Sigmoid colon (tissue), 6 donors: ENCODE measurements at regions not wholly inside any gene's neighbourhood (a gene's known extent, or its start where the extent isn't known, plus 50 kb on each side); places are given as distances from the start of the nearest gene placed in this dataset.

Experiments used
- DNase-seq: peaks from one replicate; pipeline ENCODE4 v3.0.0-alpha.2; 2019
- H3K27ac ChIP-seq, 4 donors: fragments of 200-600 bp; sonication (generic); one replicate each; pipeline ENCODE4 v1.5.1; 2016 to 2019; ENCODE audit warnings: mild to moderate bottlenecking in 1 of 4
- H3K27me3 ChIP-seq, 3 donors: fragments of 200-600 bp; sonication (generic); one replicate each; pipeline ENCODE4 v1.5.1; 2019; ENCODE audit warnings: mild to moderate bottlenecking in 1 of 3
- H3K36me3 ChIP-seq, 4 donors: fragments of 200-600 bp; sonication (generic); one replicate each; pipeline ENCODE4 v1.5.1; 2016 to 2019
- H3K4me1 ChIP-seq, 4 donors: fragments of 200-600 bp; sonication (generic); one replicate each; pipeline ENCODE4 v1.5.1; 2017 to 2019
- H3K4me3 ChIP-seq, 4 donors: fragments of 200-600 bp; sonication (generic); one replicate each; pipeline ENCODE4 v1.5.1; 2017 to 2019; ENCODE audit warnings: mild to moderate bottlenecking in 2 of 4, moderate library complexity in 1 of 4
- H3K9me3 ChIP-seq, 4 donors: fragments of 200-600 bp in 3 of 4; sonication (generic) in 3 of 4; one replicate each; pipeline versions ENCODE4 v1.5.1 to v1.6.1; 2013 to 2019
- EP300 ChIP-seq, 4 donors: sonication (generic); formaldehyde crosslinking; IDR thresholded peaks; one replicate each; pipeline ENCODE4 v1.6.1; 2017; ENCODE audit warnings: antibody characterized with exemption in 4 of 4
- POLR2A ChIP-seq, 2 donors: fragments of 450-650 bp; IDR thresholded peaks; one replicate each; pipeline ENCODE4 v1.6.1; 2016; ENCODE audit warnings: antibody characterized with exemption in 2 of 2, mild to moderate bottlenecking in 2 of 2, moderate library complexity in 2 of 2
- POLR2AphosphoS5 ChIP-seq, 4 donors: sonication (generic); formaldehyde crosslinking; IDR thresholded peaks; one replicate each; pipeline ENCODE4 v1.6.1; 2017; ENCODE audit warnings: antibody characterized with exemption in 4 of 4
- WGBS, 2 donors: extraction: QIAGEN DNeasy Blood & Tissue Kit; methylation state at CpG; one replicate each; pipeline ENCODE4 v1.1.7; 2013; 5-methylcytosine and 5-hydroxymethylcytosine counted together
- intact Hi-C: fragments of 100-400 bp; cut with DNase I; formaldehyde crosslinking; loops from one replicate; pipeline ENCODE4 v1.15.1; 2023
- TF ChIP-seq, protein P1 (sequence below), 4 experiments: fragments of 450-650 bp in 3 of 4; fragments of 200-600 bp in 1 of 4; IDR thresholded peaks; one replicate each; pipeline ENCODE4 v1.5.1; 2016 to 2019; ENCODE audit warnings: antibody characterized with exemption in 4 of 4, mild to moderate bottlenecking in 3 of 4, moderate library complexity in 2 of 4
- donor health status: healthy with polysubstance abuse.
- donor health status: healthy.

DNA sequence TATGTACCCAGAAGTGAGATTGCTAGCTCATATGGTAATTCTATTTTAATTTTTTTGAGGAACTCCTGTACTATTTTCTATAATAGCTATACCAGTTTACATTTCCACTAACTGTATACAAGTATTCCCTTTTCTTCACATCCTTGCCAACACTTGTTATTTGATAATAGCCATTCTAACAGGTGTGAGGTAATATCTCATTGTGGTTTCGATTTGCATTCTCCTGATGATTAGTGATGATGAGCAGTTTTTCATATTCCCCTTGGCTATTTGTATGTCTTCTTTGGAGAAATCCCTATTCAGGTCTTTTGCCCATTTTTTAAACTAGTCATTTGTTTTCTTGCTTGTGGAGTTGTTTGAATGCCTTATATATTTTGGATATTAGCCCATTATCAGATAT, 121.3 kb downstream of the BBS10 start:
- no peaks in the 10 kb centered on the region for H3K27me3 ChIP-seq
- intact Hi-C loops = no loop called here
- no peaks in the 10 kb centered on the region for H3K36me3 ChIP-seq
- H3K4me1 ChIP-seq = no peaks in the 10 kb centered on the region
- no peaks in the 10 kb centered on the region for H3K9me3 ChIP-seq
- WGBS, 2 donors = 86 to 96% methylated on average over 1 of the region's 1 CpG
- no peak for DNase-seq
- no peak overlapping the region for H3K27ac ChIP-seq
- TF ChIP-seq POLR2A (IDR thresholded peaks at IDR 0.05) = no peak
- no peak overlapping the region for H3K4me3 ChIP-seq

DNA sequence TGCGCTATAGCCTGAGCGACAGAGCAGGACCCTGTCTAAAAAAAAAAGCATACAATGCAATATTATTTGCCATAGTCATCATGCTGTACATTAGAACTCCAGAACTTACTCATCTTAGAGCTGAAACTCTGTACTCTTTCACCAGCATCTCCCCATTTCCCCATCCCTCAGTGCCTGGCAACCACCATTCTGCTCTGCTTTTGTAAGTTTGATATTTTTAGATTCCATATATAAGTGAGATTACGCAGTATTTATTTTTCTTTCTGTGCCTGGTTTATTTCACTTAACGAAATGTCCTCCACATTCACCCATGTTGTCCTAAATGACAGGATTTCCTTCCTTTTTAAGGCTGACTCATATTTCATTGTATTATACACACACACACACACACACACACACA, 121.8 kb downstream of the BBS10 start:
- DNase-seq = no peak
- Histone ChIP-seq H3K4me3 (no peak overlapping the region), H3K27ac (no peak overlapping the region), H3K9me3 (no peaks in the 10 kb centered on the region), H3K36me3 (no peaks in the 10 kb centered on the region), H3K27me3 (no peaks in the 10 kb centered on the region), H3K4me1 (no peaks in the 10 kb centered on the region)
- 76 to 81% methylated on average over 4 of the region's 4 CpGs for whole genome bisulfite sequencing, 2 donors
- TF ChIP-seq POLR2A (IDR thresholded peaks at IDR 0.05) = no peak
- TF ChIP-seq, protein P1, sequence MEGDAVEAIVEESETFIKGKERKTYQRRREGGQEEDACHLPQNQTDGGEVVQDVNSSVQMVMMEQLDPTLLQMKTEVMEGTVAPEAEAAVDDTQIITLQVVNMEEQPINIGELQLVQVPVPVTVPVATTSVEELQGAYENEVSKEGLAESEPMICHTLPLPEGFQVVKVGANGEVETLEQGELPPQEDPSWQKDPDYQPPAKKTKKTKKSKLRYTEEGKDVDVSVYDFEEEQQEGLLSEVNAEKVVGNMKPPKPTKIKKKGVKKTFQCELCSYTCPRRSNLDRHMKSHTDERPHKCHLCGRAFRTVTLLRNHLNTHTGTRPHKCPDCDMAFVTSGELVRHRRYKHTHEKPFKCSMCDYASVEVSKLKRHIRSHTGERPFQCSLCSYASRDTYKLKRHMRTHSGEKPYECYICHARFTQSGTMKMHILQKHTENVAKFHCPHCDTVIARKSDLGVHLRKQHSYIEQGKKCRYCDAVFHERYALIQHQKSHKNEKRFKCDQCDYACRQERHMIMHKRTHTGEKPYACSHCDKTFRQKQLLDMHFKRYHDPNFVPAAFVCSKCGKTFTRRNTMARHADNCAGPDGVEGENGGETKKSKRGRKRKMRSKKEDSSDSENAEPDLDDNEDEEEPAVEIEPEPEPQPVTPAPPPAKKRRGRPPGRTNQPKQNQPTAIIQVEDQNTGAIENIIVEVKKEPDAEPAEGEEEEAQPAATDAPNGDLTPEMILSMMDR (IDR thresholded peaks at IDR 0.05) = no peak
- no peak for TF ChIP-seq EP300 (IDR thresholded peaks at IDR 0.05)
- TF ChIP-seq POLR2AphosphoS5 (IDR thresholded peaks at IDR 0.05) = no peak
- intact Hi-C loops = no loop called here

DNA sequence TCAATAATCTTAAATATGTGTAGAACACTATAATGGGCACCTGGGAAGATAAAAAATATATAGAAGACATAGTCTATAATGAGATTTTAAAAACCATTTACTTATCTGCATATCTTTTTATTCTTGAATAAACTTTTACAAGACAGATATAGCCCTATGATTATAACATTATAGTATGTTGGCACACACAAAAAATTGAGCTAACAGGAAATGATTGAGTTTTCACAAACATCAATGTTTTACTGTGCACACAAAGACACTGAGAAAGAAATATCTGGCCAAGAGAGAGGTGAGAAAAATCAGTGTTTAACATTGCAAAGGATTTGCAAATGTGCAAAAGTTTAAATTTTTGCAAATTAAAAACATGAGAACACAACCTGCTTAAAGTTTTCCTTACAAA, 124.3 kb downstream of the BBS10 start:
- H3K27me3 ChIP-seq = no peaks in the 10 kb centered on the region
- TF ChIP-seq POLR2AphosphoS5 (IDR thresholded peaks at IDR 0.05) (no peak), EP300 (IDR thresholded peaks at IDR 0.05) (no peak), POLR2A (IDR thresholded peaks at IDR 0.05) (no peak)
- TF ChIP-seq, protein P1 (IDR thresholded peaks at IDR 0.05) = no peak
- no peak for DNase-seq
- intact Hi-C loops = no loop called here
- H3K36me3 ChIP-seq = no peaks in the 10 kb centered on the region
- no peaks in the 10 kb centered on the region for H3K4me1 ChIP-seq
- H3K4me3 ChIP-seq = no peak overlapping the region
- H3K9me3 ChIP-seq = no peaks in the 10 kb centered on the region
- H3K27ac ChIP-seq = no peak overlapping the region

DNA sequence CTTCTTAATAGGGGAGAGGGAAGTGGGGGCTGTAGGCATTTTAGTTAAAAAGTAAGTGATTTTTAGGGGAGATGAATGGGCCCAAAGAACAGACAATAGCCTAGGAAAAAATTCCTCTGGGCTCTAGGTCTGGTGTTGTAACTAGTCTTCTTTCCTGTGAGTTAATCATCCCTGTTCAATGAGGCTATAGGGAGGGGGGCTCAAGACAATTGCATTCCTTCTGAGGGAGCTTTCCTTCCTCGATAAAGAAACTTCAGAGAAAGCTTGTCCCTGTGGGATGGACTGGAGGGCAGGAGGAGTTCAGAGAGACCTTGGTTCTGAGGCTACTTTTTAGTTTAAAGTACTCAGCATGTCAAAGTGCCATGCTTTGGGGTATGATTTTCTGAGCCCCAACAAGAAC, 127.2 kb downstream of the BBS10 start:
- DNase-seq = no peak

DNA sequence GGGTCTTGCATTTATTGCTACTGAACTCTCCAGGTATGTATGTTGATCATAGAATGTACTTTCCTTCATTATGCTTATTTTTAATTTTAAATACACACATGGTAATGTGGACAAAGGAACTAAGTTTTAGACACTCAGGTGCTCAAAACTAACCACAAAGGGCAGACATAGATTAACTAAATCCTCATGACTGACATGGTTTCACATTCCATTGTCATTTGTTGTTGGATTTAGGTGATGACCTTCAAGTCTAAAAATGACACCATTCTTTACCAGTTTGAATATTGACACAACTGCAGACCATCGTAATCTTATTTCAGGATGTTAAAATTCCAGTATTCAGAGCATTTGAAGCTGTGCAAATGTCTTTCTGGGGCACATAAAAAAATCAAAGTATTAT, 128.4 kb downstream of the BBS10 start:
- WGBS, 2 donors = 39 to 67% methylated on average over 1 of the region's 1 CpG
- H3K4me1 ChIP-seq = no peaks in the 10 kb centered on the region
- no peaks in the 10 kb centered on the region for H3K27me3 ChIP-seq
- H3K4me3 ChIP-seq = no peak overlapping the region
- H3K36me3 ChIP-seq = no peaks in the 10 kb centered on the region
- TF ChIP-seq, protein P1 (IDR thresholded peaks at IDR 0.05) = no peak
- no peak for TF ChIP-seq POLR2A (IDR thresholded peaks at IDR 0.05)
- TF ChIP-seq POLR2AphosphoS5 (IDR thresholded peaks at IDR 0.05) = no peak
- TF ChIP-seq EP300 (IDR thresholded peaks at IDR 0.05) = no peak
- no peaks in the 10 kb centered on the region for H3K9me3 ChIP-seq
- intact Hi-C loops = no loop called here
- DNase-seq = no peak
- no peak overlapping the region for H3K27ac ChIP-seq

More for the DNA sequence above, 127.2 kb downstream of the BBS10 start:
- Histone ChIP-seq H3K4me1 (no peaks in the 10 kb centered on the region), H3K27me3 (no peaks in the 10 kb centered on the region), H3K27ac (no peak overlapping the region), H3K36me3 (no peaks in the 10 kb centered on the region), H3K9me3 (no peaks in the 10 kb centered on the region), H3K4me3 (no peak overlapping the region)
- TF ChIP-seq POLR2A (IDR thresholded peaks at IDR 0.05) = no peak
- TF ChIP-seq EP300 (IDR thresholded peaks at IDR 0.05) = no peak
- TF ChIP-seq, protein P1 (IDR thresholded peaks at IDR 0.05) = no peak
- no peak for TF ChIP-seq POLR2AphosphoS5 (IDR thresholded peaks at IDR 0.05)
- intact Hi-C loops = no loop called here
- WGBS, 2 donors = 17 to 55% methylated on average over 1 of the region's 1 CpG
